HL-60 (cell line): ENCODE measurements at regions not wholly inside any gene's neighbourhood (a gene's known extent, or its start where the extent isn't known, plus 50 kb on each side); places are given as distances from the start of the nearest gene placed in this dataset.
A peak's percentile ranks its signal among the peaks of the same experiment; 100 is the strongest.
"Not testable (repeated sequence)": the region's sequence is repeated elsewhere in the genome, so short reads cannot be mapped to it uniquely, and the experiment has no call there.

Experiments used
- DNase-seq, 2 experiments: peaks; one replicate each; pipeline ENCODE4 v3.0.0-alpha.2; 2010 to 2020; ENCODE audit warnings: low read depth in 1 of 2, low spot score in 1 of 2
- H3K27ac ChIP-seq: fragments of 250-450 bp; sonication (Bioruptor Pico); replicated peaks from 2 replicates; pipeline ENCODE4 v1.5.1; 2020; ENCODE audit warnings: mild to moderate bottlenecking, moderate library complexity
- H3K27me3 ChIP-seq: fragments of 250-450 bp; sonication (Bioruptor Pico); 2 replicates; pipeline ENCODE4 v1.5.1; 2021; ENCODE audit warnings: mild to moderate bottlenecking, moderate library complexity; ENCODE audit not compliant: insufficient read depth, poor library complexity, severe bottlenecking
- H3K4me3 ChIP-seq: replicated peaks from 2 replicates; pipeline ENCODE4 v1.5.1; 2011; ENCODE audit warnings: mild to moderate bottlenecking, control low read depth, low read length; ENCODE audit not compliant: insufficient read depth
- CTCF ChIP-seq: IDR thresholded peaks from one replicate; pipeline ENCODE4 v1.5.1; 2011; ENCODE audit warnings: low read length, control low read depth, inconsistent platforms; ENCODE audit not compliant: insufficient read depth
- GABPA ChIP-seq: IDR thresholded peaks from 2 replicates; pipeline ENCODE4 v1.6.1; 2012; ENCODE audit warnings: low read depth
- POLR2AphosphoS5 ChIP-seq: IDR thresholded peaks from 2 replicates; pipeline ENCODE4 v1.6.1; 2012; ENCODE audit warnings: low read depth
- REST ChIP-seq: IDR thresholded peaks from 2 replicates; pipeline ENCODE4 v1.6.1; 2012; ENCODE audit warnings: low read depth; ENCODE audit not compliant: insufficient replicate concordance
- SPI1 ChIP-seq: IDR thresholded peaks from 2 replicates; pipeline ENCODE4 v1.6.1; 2012; ENCODE audit warnings: low read depth, mild to moderate bottlenecking, borderline replicate concordance

- Histone ChIP-seq H3K27ac (no peak overlapping the region), H3K27me3 (no peaks in the 10 kb centered on the region), H3K4me3 (no peak overlapping the region)
- DNase-seq: peak in 1 of 2 experiments; percentile 18
- TF ChIP-seq POLR2AphosphoS5 (no peak), SPI1 (peak; percentile 53; the same call in 1 of the 2 replicates), GABPA (no peak), CTCF (no peak)
Observed at GRCh38 chr3:194900854-194901522, 215.3 kb downstream of the FAM43A start.

DNA sequence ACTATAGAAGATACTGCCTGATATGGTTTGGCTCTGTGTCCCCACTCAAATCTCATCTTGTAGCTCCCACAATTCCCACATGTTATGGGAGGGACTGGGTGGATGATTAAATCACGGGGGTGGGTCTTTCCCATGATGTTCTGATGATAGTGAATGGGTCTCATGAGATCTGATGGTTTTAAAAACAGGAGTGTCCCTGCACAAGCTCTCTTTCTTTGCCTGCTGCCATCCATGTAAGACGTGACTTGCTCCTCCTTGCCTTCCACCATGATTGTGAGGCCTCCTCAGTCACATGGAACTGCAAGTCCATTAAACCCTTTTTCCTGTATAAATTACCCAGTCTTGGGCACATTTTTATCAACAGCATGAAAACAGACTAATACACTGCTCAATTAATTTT is 217.8 kb downstream of the FAM43A start:
- not testable (repeated sequence) for H3K27ac ChIP-seq, DNase-seq, H3K27me3 ChIP-seq, H3K4me3 ChIP-seq

DNA sequence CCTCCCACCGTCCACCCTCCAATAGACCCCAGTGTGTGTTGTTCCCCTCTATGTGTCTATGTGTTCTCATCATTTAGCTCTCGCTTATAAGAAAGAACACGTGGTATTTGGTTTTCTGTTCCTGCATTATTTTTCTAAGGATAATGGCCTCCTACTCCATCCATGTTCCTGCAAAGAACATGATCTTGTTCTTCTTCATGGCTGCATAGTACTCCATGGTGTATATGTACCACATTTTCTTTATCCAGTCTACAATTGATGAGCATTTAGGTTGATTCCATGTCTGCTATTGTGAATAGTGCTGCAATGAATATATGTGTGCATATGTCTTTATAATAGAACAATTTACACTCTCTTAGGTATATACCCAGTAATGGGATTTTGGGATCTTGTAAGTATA is 219.3 kb downstream of the FAM43A start:
- not testable (repeated sequence) for H3K27me3 ChIP-seq, H3K4me3 ChIP-seq, DNase-seq, H3K27ac ChIP-seq

GRCh38 chr3:194905696-194906095 is 220.0 kb downstream of the FAM43A start:
- H3K27ac ChIP-seq: no peak overlapping the region
- TF ChIP-seq GABPA (no peak), CTCF (no peak), SPI1 (no peak), REST (no peak), POLR2AphosphoS5 (no peak)
- no peaks in the 10 kb centered on the region for H3K27me3 ChIP-seq
- no peak for DNase-seq
- H3K4me3 ChIP-seq: no peak overlapping the region

- DNase-seq: no peak
- no peaks in the 10 kb centered on the region for H3K27me3 ChIP-seq
- TF ChIP-seq REST (no peak), SPI1 (no peak), GABPA (no peak), CTCF (no peak), POLR2AphosphoS5 (no peak)
Observed at GRCh38 chr3:194906229-194906629, 220.5 kb downstream of the FAM43A start.

More at GRCh38 chr3:194906229-194906629, 220.5 kb downstream of the FAM43A start:
- H3K4me3 ChIP-seq: no peak overlapping the region
- H3K27ac ChIP-seq: no peak overlapping the region
